Nephron (organoid): ENCODE measurements at regions not wholly inside any gene's neighbourhood (a gene's known extent, or its start where the extent isn't known, plus 50 kb on each side); places are given as distances from the start of the nearest gene placed in this dataset.
"Not testable (repeated sequence)": the region's sequence is repeated elsewhere in the genome, so short reads cannot be mapped to it uniquely, and the experiment has no call there.

ENCODE experiments used
- H3K27ac Mint-ChIP-seq, 3 experiments: 2 replicates each; pipeline ENCODE4 v1.8.0; 2020; ENCODE audit warnings: mixed read lengths in 3 of 3, mild to moderate bottlenecking in 2 of 3, moderate library complexity in 1 of 3
- H3K27me3 Mint-ChIP-seq: 2 replicates; pipeline ENCODE4 v1.8.0; 2021; ENCODE audit warnings: low read depth, mild to moderate bottlenecking, moderate library complexity, mixed read lengths
- H3K36me3 Mint-ChIP-seq: 2 replicates; pipeline ENCODE4 v1.8.0; 2020; ENCODE audit warnings: low read depth, mixed read lengths
- H3K4me1 Mint-ChIP-seq: 2 replicates; pipeline ENCODE4 v1.8.0; 2020; ENCODE audit warnings: mixed read lengths
- H3K4me3 Mint-ChIP-seq, 3 experiments: 2 replicates each; pipeline ENCODE4 v1.8.0; 2020; ENCODE audit warnings: mild to moderate bottlenecking in 3 of 3, mixed read lengths in 3 of 3, moderate library complexity in 2 of 3
- H3K9me3 Mint-ChIP-seq: 2 replicates; pipeline ENCODE4 v1.8.0; 2020; ENCODE audit warnings: mixed read lengths
- CTCF ChIP-seq, 3 experiments: fragments of 200-600 bp; sonication (generic); IDR thresholded peaks; one replicate each; pipeline ENCODE4 v1.5.0; 2021; ENCODE audit warnings: antibody characterized with exemption in 3 of 3; ENCODE audit not compliant: unreplicated experiment in 3 of 3

- no peak for TF ChIP-seq CTCF (IDR thresholded peaks at IDR 0.05; ENCODE audit: unreplicated experiment in 3 of 3)
- Mint-ChIP-seq H3K4me3 (no peak overlapping the region), H3K9me3 (peaks cover 14% of the 10 kb centered on the region), H3K27ac (no peak overlapping the region), H3K36me3 (no peaks in the 10 kb centered on the region), H3K4me1 (no peaks in the 10 kb centered on the region), H3K27me3 (no peaks in the 10 kb centered on the region)
These were observed 617.2 kb downstream of the SLITRK5 start for GRCh38 chr13:88288326-88288725.

- not testable (repeated sequence) for H3K27ac Mint-ChIP-seq, H3K27me3 Mint-ChIP-seq, H3K4me1 Mint-ChIP-seq, H3K36me3 Mint-ChIP-seq, H3K4me3 Mint-ChIP-seq, H3K9me3 Mint-ChIP-seq
These were observed 620.6 kb downstream of the SLITRK5 start for GRCh38 chr13:88291731-88292130.

- no peaks in the 10 kb centered on the region for H3K36me3 Mint-ChIP-seq
- H3K9me3 Mint-ChIP-seq, result no peaks in the 10 kb centered on the region
- no peak overlapping the region for H3K4me3 Mint-ChIP-seq
- no peak overlapping the region for H3K27ac Mint-ChIP-seq
- no peaks in the 10 kb centered on the region for H3K27me3 Mint-ChIP-seq
- TF ChIP-seq CTCF (IDR thresholded peaks at IDR 0.05; ENCODE audit: unreplicated experiment in 3 of 3), result no peak
- H3K4me1 Mint-ChIP-seq, result no peaks in the 10 kb centered on the region
These were observed 623.2 kb downstream of the SLITRK5 start for GRCh38 chr13:88294368-88294767.

GRCh38 chr13:88303157-88303556, 632.0 kb downstream of the SLITRK5 start:
- H3K27me3 Mint-ChIP-seq, result no peaks in the 10 kb centered on the region
- H3K27ac Mint-ChIP-seq, result no peak overlapping the region
- H3K36me3 Mint-ChIP-seq, result no peaks in the 10 kb centered on the region
- H3K4me1 Mint-ChIP-seq, result no peaks in the 10 kb centered on the region
- no peak for TF ChIP-seq CTCF (IDR thresholded peaks at IDR 0.05; ENCODE audit: unreplicated experiment in 3 of 3)
- no peak overlapping the region for H3K4me3 Mint-ChIP-seq
- peaks cover 9% of the 10 kb centered on the region for H3K9me3 Mint-ChIP-seq

- Mint-ChIP-seq H3K27me3 (no peaks in the 10 kb centered on the region), H3K9me3 (peaks cover 9% of the 10 kb centered on the region), H3K4me3 (no peak overlapping the region), H3K27ac (no peak overlapping the region), H3K4me1 (no peaks in the 10 kb centered on the region), H3K36me3 (no peaks in the 10 kb centered on the region)
- TF ChIP-seq CTCF (IDR thresholded peaks at IDR 0.05; ENCODE audit: unreplicated experiment in 3 of 3), result no peak
These were observed 632.4 kb downstream of the SLITRK5 start for GRCh38 chr13:88303605-88304004.

GRCh38 chr13:88314496-88314895, 643.3 kb downstream of the SLITRK5 start:
- no peak overlapping the region for H3K27ac Mint-ChIP-seq
- H3K36me3 Mint-ChIP-seq, result no peaks in the 10 kb centered on the region
- no peaks in the 10 kb centered on the region for H3K9me3 Mint-ChIP-seq
- no peak overlapping the region for H3K4me3 Mint-ChIP-seq
- no peaks in the 10 kb centered on the region for H3K27me3 Mint-ChIP-seq
- TF ChIP-seq CTCF (IDR thresholded peaks at IDR 0.05; ENCODE audit: unreplicated experiment in 3 of 3), result no peak
- no peaks in the 10 kb centered on the region for H3K4me1 Mint-ChIP-seq
